GM21723 (cell line): ENCODE measurements at regions not wholly inside any gene's neighbourhood (a gene's known extent, or its start where the extent isn't known, plus 50 kb on each side); places are given as distances from the start of the nearest gene placed in this dataset.

Source experiments
- ATAC-seq: cut with Tn5 transposase; IDR thresholded peaks from one replicate; pipeline ENCODE4 v1.9.1; 2021; ENCODE audit warnings: mild to moderate bottlenecking, moderate library complexity; ENCODE audit not compliant: unreplicated experiment

- no peak for ATAC-seq
Measured at GRCh38 chr1:72365693-72366092, 83.4 kb upstream of the NEGR1 start.

- ATAC-seq, result no peak
Measured at GRCh38 chr1:72362538-72362937, 80.2 kb upstream of the NEGR1 start.

- ATAC-seq, result no peak
Measured at GRCh38 chr1:72357411-72357810, 75.1 kb upstream of the NEGR1 start.

GRCh38 chr1:72355899-72356298 is 73.6 kb upstream of the NEGR1 start:
- ATAC-seq, result no peak

- no peak for ATAC-seq
Measured at GRCh38 chr1:72341661-72342060, 59.3 kb upstream of the NEGR1 start.

- no peak for ATAC-seq
Measured at GRCh38 chr1:72336776-72337175, 54.4 kb upstream of the NEGR1 start.
